HG03469 (cell line): ENCODE measurements at regions not wholly inside any gene's neighbourhood (a gene's known extent, or its start where the extent isn't known, plus 50 kb on each side); places are given as distances from the start of the nearest gene placed in this dataset.
"Not testable (repeated sequence)": the region's sequence is repeated elsewhere in the genome, so short reads cannot be mapped to it uniquely, and the experiment has no call there.

Source experiments
- ATAC-seq: cut with Tn5 transposase; IDR thresholded peaks from one replicate; pipeline ENCODE4 v1.9.1; 2021; ENCODE audit warnings: mild to moderate bottlenecking, moderate library complexity, moderate number of reproducible peaks; ENCODE audit not compliant: unreplicated experiment

GRCh38 chr10:59460601-59461000 lies 98.3 kb upstream of the FAM13C start:
- no peak for ATAC-seq

GRCh38 chr10:59456199-59456598 lies 93.8 kb upstream of the FAM13C start:
- ATAC-seq = no peak

GRCh38 chr10:59454171-59454919 lies 92.0 kb upstream of the FAM13C start:
- ATAC-seq = no peak

- no peak for ATAC-seq
Observed at GRCh38 chr10:59448616-59449015, 86.3 kb upstream of the FAM13C start.

- no peak for ATAC-seq
Observed at GRCh38 chr10:59435707-59436106, 73.4 kb upstream of the FAM13C start.

- ATAC-seq = no peak
Observed at GRCh38 chr10:59434463-59435321, 72.3 kb upstream of the FAM13C start.

- ATAC-seq = no peak
Observed at GRCh38 chr10:59433720-59434428, 71.5 kb upstream of the FAM13C start.

GRCh38 chr10:59432207-59432900 lies 70.0 kb upstream of the FAM13C start:
- no peak for ATAC-seq

- ATAC-seq = not testable (repeated sequence)
Observed at GRCh38 chr10:59413795-59414194, 51.4 kb upstream of the FAM13C start.
